GM19452 (cell line): ENCODE measurements at regions not wholly inside any gene's neighbourhood (a gene's known extent, or its start where the extent isn't known, plus 50 kb on each side); places are given as distances from the start of the nearest gene placed in this dataset.

ENCODE experiments used
- ATAC-seq: cut with Tn5 transposase; IDR thresholded peaks from one replicate; pipeline ENCODE4 v1.9.1; 2021; ENCODE audit not compliant: unreplicated experiment

GRCh38 chr6:40973304-40973703 lies 65.7 kb downstream of the UNC5CL start:
- ATAC-seq = no peak

GRCh38 chr6:40972814-40973213 lies 66.2 kb downstream of the UNC5CL start:
- ATAC-seq = no peak

- no peak for ATAC-seq
Observed at GRCh38 chr6:40972190-40972589, 66.8 kb downstream of the UNC5CL start.

- ATAC-seq = no peak
Observed at GRCh38 chr6:40968620-40969164, 70.3 kb downstream of the UNC5CL start.

GRCh38 chr6:40966860-40967259 lies 72.2 kb downstream of the UNC5CL start:
- no peak for ATAC-seq

GRCh38 chr6:40965046-40965445 lies 74.0 kb downstream of the UNC5CL start:
- ATAC-seq = no peak

- ATAC-seq = no peak
Observed at GRCh38 chr6:40963019-40963418, 76.0 kb downstream of the UNC5CL start.

GRCh38 chr6:40962241-40962640 lies 76.8 kb downstream of the UNC5CL start:
- peak; percentile 80 for ATAC-seq

GRCh38 chr6:40961831-40962230 lies 77.2 kb downstream of the UNC5CL start:
- no peak for ATAC-seq

- ATAC-seq = no peak
Observed at GRCh38 chr6:40960742-40961430, 78.1 kb downstream of the UNC5CL start.

GRCh38 chr6:40959781-40960327 lies 79.2 kb downstream of the UNC5CL start:
- ATAC-seq = no peak

- ATAC-seq = no peak
Observed at GRCh38 chr6:40958738-40959137, 80.3 kb downstream of the UNC5CL start.

- ATAC-seq = no peak
Observed at GRCh38 chr6:40957616-40958492, 81.2 kb downstream of the UNC5CL start.

- no peak for ATAC-seq
Observed at GRCh38 chr6:40956936-40957335, 82.1 kb downstream of the UNC5CL start.

GRCh38 chr6:40955178-40955545 lies 83.9 kb downstream of the UNC5CL start:
- no peak for ATAC-seq

- no peak for ATAC-seq
Observed at GRCh38 chr6:40954446-40955177, 84.4 kb downstream of the UNC5CL start.

- no peak for ATAC-seq
Observed at GRCh38 chr6:40953486-40953885, 85.5 kb downstream of the UNC5CL start.

GRCh38 chr6:40950986-40951698 lies 87.9 kb downstream of the UNC5CL start:
- ATAC-seq = no peak

- ATAC-seq = no peak
Observed at GRCh38 chr6:40948570-40948969, 90.5 kb downstream of the UNC5CL start.

GRCh38 chr6:40947876-40948526 lies 91.0 kb downstream of the UNC5CL start:
- ATAC-seq = no peak
